Neuronal stem cell (in vitro differentiated cells): ENCODE measurements at regions not wholly inside any gene's neighbourhood (a gene's known extent, or its start where the extent isn't known, plus 50 kb on each side); places are given as distances from the start of the nearest gene placed in this dataset.

Experiments used
- DNase-seq: peaks from one replicate; pipeline ENCODE4 v3.0.0-alpha.2; 2013; ENCODE audit warnings: low spot score
- H2AFZ ChIP-seq: one replicate; pipeline ENCODE4 v1.6.1; 2013; ENCODE audit warnings: mild to moderate bottlenecking, low read length, inconsistent platforms
- H2AK5ac ChIP-seq: 2 replicates; pipeline ENCODE4 v1.6.1; 2013; ENCODE audit warnings: low read depth, mild to moderate bottlenecking, inconsistent platforms, low read length, moderate library complexity, mixed read lengths
- H2BK120ac ChIP-seq: 2 replicates; pipeline ENCODE4 v1.6.1; 2013; ENCODE audit warnings: low read depth, mild to moderate bottlenecking, inconsistent platforms, low read length, moderate library complexity, mixed read lengths
- H2BK12ac ChIP-seq: one replicate; pipeline ENCODE4 v1.6.1; 2013; ENCODE audit warnings: low read length, inconsistent platforms
- H2BK15ac ChIP-seq: 2 replicates; pipeline ENCODE4 v1.6.1; 2013; ENCODE audit warnings: mild to moderate bottlenecking, low read length, inconsistent platforms, mixed read lengths
- H2BK5ac ChIP-seq: one replicate; pipeline ENCODE4 v1.6.1; 2013; ENCODE audit warnings: inconsistent platforms, mild to moderate bottlenecking, low read length, moderate library complexity
- H3K14ac ChIP-seq: one replicate; pipeline ENCODE4 v1.6.1; 2013; ENCODE audit warnings: low read length, inconsistent platforms
- H3K18ac ChIP-seq: 2 replicates; pipeline ENCODE4 v1.6.1; 2013; ENCODE audit warnings: low read length, inconsistent platforms
- H3K23ac ChIP-seq: 2 replicates; pipeline ENCODE4 v1.6.1; 2013; ENCODE audit warnings: low read depth, mild to moderate bottlenecking, mixed read lengths, low read length, inconsistent platforms; ENCODE audit not compliant: poor library complexity
- H3K27ac ChIP-seq: replicated peaks from 3 replicates; pipeline ENCODE4 v1.5.1; 2013; ENCODE audit warnings: low read length, inconsistent platforms
- H3K27me3 ChIP-seq, 3 experiments: 2 replicates each; pipeline ENCODE4 v1.6.1; 2013; ENCODE audit warnings: low read length in 3 of 3, mild to moderate bottlenecking in 2 of 3, inconsistent platforms in 1 of 3, low read depth in 1 of 3, mixed read lengths in 1 of 3, moderate library complexity in 1 of 3; ENCODE audit not compliant: control insufficient read depth in 3 of 3, insufficient read depth in 3 of 3
- H3K36me3 ChIP-seq, 2 donors: replicated peaks in 1 of 2; 2 replicates each; pipeline ENCODE4 v1.6.1; 2013; ENCODE audit warnings: low read length in 2 of 2; ENCODE audit not compliant: control insufficient read depth in 2 of 2, insufficient read depth in 2 of 2
- H3K4ac ChIP-seq: 2 replicates; pipeline ENCODE4 v1.6.1; 2013; ENCODE audit warnings: inconsistent platforms, mild to moderate bottlenecking, low read length, moderate library complexity
- H3K4me1 ChIP-seq, 2 donors: 1 replicate in 1 of 2; 2 replicates in 1 of 2; pipeline ENCODE4 v1.6.1; 2013; ENCODE audit warnings: low read length in 2 of 2, low read depth in 1 of 2; ENCODE audit not compliant: control insufficient read depth in 2 of 2, insufficient read depth in 1 of 2
- H3K4me2 ChIP-seq: one replicate; pipeline ENCODE4 v1.6.1; 2013; ENCODE audit warnings: mild to moderate bottlenecking, low read length, inconsistent platforms; ENCODE audit not compliant: insufficient read depth, poor library complexity, severe bottlenecking
- H3K4me3 ChIP-seq, 2 donors: 2 replicates each; pipeline ENCODE4 v1.5.1; 2013; ENCODE audit warnings: low read length in 2 of 2, mild to moderate bottlenecking in 2 of 2, inconsistent platforms in 1 of 2, moderate library complexity in 1 of 2
- H3K79me1 ChIP-seq: one replicate; pipeline ENCODE4 v1.6.1; 2013; ENCODE audit warnings: low read depth, mild to moderate bottlenecking, inconsistent platforms, low read length, moderate library complexity
- H3K9ac ChIP-seq: one replicate; pipeline ENCODE4 v1.6.1; 2013; ENCODE audit warnings: mild to moderate bottlenecking, low read depth, low read length, inconsistent platforms; ENCODE audit not compliant: poor library complexity
- H3K9me3 ChIP-seq, 2 donors: replicated peaks in 1 of 2; 2 replicates each; pipeline versions ENCODE3 to v1.6.1; 2013; ENCODE audit warnings: low read length in 2 of 2, mild to moderate bottlenecking in 2 of 2, inconsistent platforms in 1 of 2, low read depth in 1 of 2, mixed read lengths in 1 of 2, moderate library complexity in 1 of 2; ENCODE audit not compliant: control insufficient read depth in 2 of 2, insufficient read depth in 1 of 2
- H4K8ac ChIP-seq: one replicate; pipeline ENCODE4 v1.6.1; 2013; ENCODE audit warnings: low read depth, mild to moderate bottlenecking, inconsistent platforms, low read length, moderate library complexity
- H4K91ac ChIP-seq: one replicate; pipeline ENCODE4 v1.6.1; 2013; ENCODE audit warnings: low read length, low read depth, mild to moderate bottlenecking, inconsistent platforms; ENCODE audit not compliant: poor library complexity
- WGBS, 2 donors: extraction: QIAGEN DNeasy Blood & Tissue Kit; methylation state at CpG; one replicate each; pipeline ENCODE4 v1.1.7; 2013; ENCODE audit warnings: missing lambda C conversion rate in 2 of 2, mixed read lengths in 1 of 2; ENCODE audit not compliant: insufficient read length in 2 of 2, insufficient replicate concordance in 1 of 2; ENCODE audit errors: extremely low coverage in 2 of 2; 5-methylcytosine and 5-hydroxymethylcytosine counted together

DNA sequence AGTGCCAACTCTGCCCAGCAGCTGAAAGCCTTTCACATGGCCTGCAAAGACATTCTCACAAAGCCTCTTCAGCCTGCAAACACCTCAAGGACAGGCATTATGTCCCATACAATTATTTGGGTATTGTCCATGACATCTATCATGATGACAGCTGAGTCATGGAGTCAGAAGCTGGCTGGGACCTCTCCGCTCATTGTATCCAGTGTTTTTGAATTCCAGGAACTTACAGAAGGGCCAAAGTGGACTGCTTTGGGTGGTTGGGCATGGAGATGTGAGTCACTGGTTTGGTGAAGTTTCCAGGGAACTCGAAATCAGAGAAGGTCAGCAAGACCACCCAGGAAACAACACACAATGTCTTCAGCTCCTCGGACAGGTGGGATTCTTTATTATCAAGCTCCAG lies 188.6 kb upstream of the CCL2 start:
- Histone ChIP-seq H4K91ac (no peak overlapping the region), H3K23ac (no peak overlapping the region), H3K4me1 (peaks cover 0 to 2% of the 10 kb centered on the region in 2 donors), H2BK5ac (no peak overlapping the region), H3K9me3 (no peaks in the 10 kb centered on the region), H3K4ac (no peak overlapping the region), H2AFZ (no peak overlapping the region), H2BK120ac (no peak overlapping the region), H4K8ac (no peak overlapping the region), H3K4me3 (no peak overlapping the region), H2AK5ac (no peak overlapping the region), H2BK15ac (no peak overlapping the region), H3K18ac (no peak overlapping the region), H3K36me3 (no peaks in the 10 kb centered on the region), H3K79me1 (no peaks in the 10 kb centered on the region), H3K14ac (no peak overlapping the region), H3K27ac (no peak overlapping the region), H3K4me2 (no peak overlapping the region), H2BK12ac (no peak overlapping the region), H3K9ac (no peak overlapping the region), H3K27me3 (no peaks in the 10 kb centered on the region)
- DNase-seq, result no peak
- no CpG with 5 or more reads among the region's 3 CpGs for WGBS, 2 donors

DNA sequence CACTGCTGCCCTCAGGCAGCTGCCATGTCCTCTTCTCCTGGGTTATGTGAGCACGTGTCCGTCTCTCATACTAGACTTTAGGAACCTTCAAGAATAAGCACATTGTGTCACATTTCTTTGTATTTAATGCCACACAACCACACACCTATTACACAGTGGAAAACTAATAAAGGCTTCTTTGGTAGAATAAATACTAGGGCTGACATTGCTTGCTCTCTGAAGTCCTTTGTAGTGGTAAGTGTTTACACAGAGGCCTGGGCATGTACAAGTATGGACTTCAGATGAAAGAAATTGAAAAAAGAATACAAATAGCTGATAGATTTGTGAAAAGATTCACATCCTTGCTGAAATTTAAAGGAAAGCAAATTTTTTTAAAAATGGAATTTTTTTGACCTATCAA lies 188.1 kb upstream of the CCL2 start:
- Histone ChIP-seq H4K8ac (no peak overlapping the region), H2AK5ac (no peak overlapping the region), H3K9me3 (no peaks in the 10 kb centered on the region), H3K9ac (no peak overlapping the region), H3K27ac (no peak overlapping the region), H2AFZ (no peak overlapping the region), H3K27me3 (no peaks in the 10 kb centered on the region), H3K36me3 (no peaks in the 10 kb centered on the region), H3K4me2 (no peak overlapping the region), H3K14ac (no peak overlapping the region), H3K79me1 (no peaks in the 10 kb centered on the region), H3K4me3 (no peak overlapping the region), H2BK120ac (no peak overlapping the region), H4K91ac (no peak overlapping the region), H2BK5ac (no peak overlapping the region), H3K4me1 (peaks cover 0 to 2% of the 10 kb centered on the region in 2 donors), H3K4ac (no peak overlapping the region), H2BK15ac (no peak overlapping the region), H3K18ac (no peak overlapping the region), H2BK12ac (no peak overlapping the region), H3K23ac (no peak overlapping the region)
- WGBS, 2 donors, result no CpG with 5 or more reads among the region's 2 CpGs
- no peak for DNase-seq

DNA sequence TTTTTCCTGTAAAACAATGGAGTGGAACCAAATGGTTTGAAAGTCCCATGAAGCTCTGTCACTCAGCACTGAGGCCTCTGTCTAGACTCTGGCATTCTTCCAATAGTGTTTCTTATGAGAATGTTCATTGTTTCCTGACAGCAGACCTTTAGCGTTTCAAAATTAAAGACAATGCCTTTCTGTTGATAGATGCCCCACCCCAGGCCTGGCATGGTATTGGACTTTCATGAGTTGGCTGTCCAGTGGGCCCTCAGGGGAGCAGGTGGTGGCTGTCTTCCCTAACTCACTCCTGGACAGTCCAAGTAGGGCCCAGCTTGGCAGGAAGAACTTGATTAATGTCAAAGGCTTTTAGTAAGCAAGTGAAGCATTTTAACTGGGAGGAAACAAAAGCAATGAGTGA lies 186.5 kb upstream of the CCL2 start:
- no peak overlapping the region for H2BK12ac ChIP-seq
- H3K4me1 ChIP-seq, result peaks cover 0 to 2% of the 10 kb centered on the region in 2 donors
- DNase-seq, result no peak
- no CpG with 5 or more reads among the region's 1 CpG for WGBS, 2 donors
- H3K4me3 ChIP-seq, result no peak overlapping the region
- H2AFZ ChIP-seq, result no peak overlapping the region
- H3K36me3 ChIP-seq, result no peaks in the 10 kb centered on the region
- H3K18ac ChIP-seq, result no peak overlapping the region
- no peaks in the 10 kb centered on the region for H3K27me3 ChIP-seq
- no peak overlapping the region for H4K91ac ChIP-seq
- H3K23ac ChIP-seq, result no peak overlapping the region
- no peak overlapping the region for H4K8ac ChIP-seq
- H3K79me1 ChIP-seq, result no peaks in the 10 kb centered on the region
- no peak overlapping the region for H2AK5ac ChIP-seq
- no peak overlapping the region for H3K4me2 ChIP-seq
- H3K27ac ChIP-seq, result no peak overlapping the region
- H3K9me3 ChIP-seq, result no peaks in the 10 kb centered on the region
- no peak overlapping the region for H2BK120ac ChIP-seq
- no peak overlapping the region for H3K9ac ChIP-seq
- no peak overlapping the region for H2BK15ac ChIP-seq
- H3K14ac ChIP-seq, result no peak overlapping the region
- no peak overlapping the region for H2BK5ac ChIP-seq
- H3K4ac ChIP-seq, result no peak overlapping the region

DNA sequence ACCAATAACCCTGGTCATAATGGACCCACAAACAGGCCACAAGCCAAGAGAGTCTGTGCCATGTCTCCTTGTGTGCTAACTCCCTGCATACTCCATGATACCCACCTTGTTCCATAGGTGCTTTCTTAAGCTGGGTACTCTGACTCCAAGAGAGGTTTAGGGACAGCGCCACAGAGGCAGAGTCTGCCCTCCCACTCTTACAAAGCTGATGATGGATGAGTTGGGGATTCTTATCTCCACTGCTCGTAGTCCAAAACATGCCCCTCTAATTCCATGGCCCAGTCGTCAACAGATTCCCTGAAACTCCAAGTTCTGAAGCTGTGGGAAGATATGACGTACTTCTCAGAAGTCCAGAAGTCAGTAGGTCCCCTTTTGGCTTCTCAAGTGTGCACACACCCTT lies 184.4 kb upstream of the CCL2 start:
- H4K8ac ChIP-seq, result no peak overlapping the region
- H3K27me3 ChIP-seq, result no peaks in the 10 kb centered on the region
- H3K9ac ChIP-seq, result no peak overlapping the region
- H3K27ac ChIP-seq, result no peak overlapping the region
- no peaks in the 10 kb centered on the region for H3K79me1 ChIP-seq
- H3K14ac ChIP-seq, result no peak overlapping the region
- H2AFZ ChIP-seq, result no peak overlapping the region
- no CpG with 5 or more reads among the region's 4 CpGs for WGBS, 2 donors
- H2AK5ac ChIP-seq, result no peak overlapping the region
- DNase-seq, result no peak
- H2BK5ac ChIP-seq, result no peak overlapping the region
- H3K23ac ChIP-seq, result no peak overlapping the region
- no peak overlapping the region for H2BK12ac ChIP-seq
- no peak overlapping the region for H2BK120ac ChIP-seq
- H2BK15ac ChIP-seq, result no peak overlapping the region
- H4K91ac ChIP-seq, result no peak overlapping the region
- H3K18ac ChIP-seq, result no peak overlapping the region
- peaks cover 0 to 2% of the 10 kb centered on the region in 2 donors for H3K4me1 ChIP-seq
- H3K4me2 ChIP-seq, result no peak overlapping the region
- H3K4ac ChIP-seq, result no peak overlapping the region
- H3K36me3 ChIP-seq, result no peaks in the 10 kb centered on the region
- no peak overlapping the region for H3K4me3 ChIP-seq
- H3K9me3 ChIP-seq, result no peaks in the 10 kb centered on the region
